GM18858 (cell line): ENCODE measurements at regions not wholly inside any gene's neighbourhood (a gene's known extent, or its start where the extent isn't known, plus 50 kb on each side); places are given as distances from the start of the nearest gene placed in this dataset.
"Not testable (repeated sequence)": the region's sequence is repeated elsewhere in the genome, so short reads cannot be mapped to it uniquely, and the experiment has no call there.

Experiments
- ATAC-seq: cut with Tn5 transposase; IDR thresholded peaks from one replicate; pipeline ENCODE4 v1.9.1; 2021; ENCODE audit not compliant: unreplicated experiment

GRCh38 chr12:89072294-89073026 lies 279.8 kb downstream of the DUSP6 start:
- no peak for ATAC-seq

- no peak for ATAC-seq
Measured at GRCh38 chr12:89070603-89071002, 281.7 kb downstream of the DUSP6 start.

GRCh38 chr12:89069431-89069830 lies 282.9 kb downstream of the DUSP6 start:
- no peak for ATAC-seq

DNA sequence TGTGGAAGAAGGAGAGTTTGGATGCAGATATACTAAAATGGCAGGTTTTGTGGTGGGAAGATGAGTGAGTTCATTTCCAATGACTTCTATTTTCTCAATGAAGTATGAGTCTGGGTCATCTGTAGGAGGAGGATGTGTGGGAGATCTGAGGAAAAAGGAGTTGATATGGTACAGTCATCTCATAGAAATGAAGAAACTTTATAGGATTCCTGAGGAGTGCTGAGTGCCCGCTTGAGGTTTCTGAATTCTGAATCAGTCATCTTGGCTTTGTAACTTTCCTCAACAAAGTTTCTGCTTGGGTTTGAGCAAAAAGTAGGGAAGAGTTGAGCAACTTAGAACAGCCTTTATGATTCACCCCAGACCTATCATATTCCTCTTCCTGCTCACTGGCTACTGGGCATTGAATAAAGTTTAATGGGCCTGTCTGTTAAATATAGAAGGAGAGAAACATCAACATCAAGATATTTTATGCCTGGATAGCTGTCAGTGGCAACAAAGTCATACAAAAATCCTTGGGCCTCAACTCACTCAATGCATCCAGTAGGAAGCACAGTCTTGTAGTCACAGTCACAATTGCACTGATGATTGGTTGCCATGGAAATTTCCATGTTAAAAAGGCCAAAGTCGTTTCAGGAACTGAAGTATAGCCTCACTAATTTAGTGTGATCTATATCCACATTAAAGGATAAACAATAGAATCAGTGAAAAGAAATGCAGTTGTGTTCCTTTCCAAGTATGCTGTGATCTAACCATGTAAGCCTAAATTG lies 284.7 kb downstream of the DUSP6 start:
- no peak for ATAC-seq

DNA sequence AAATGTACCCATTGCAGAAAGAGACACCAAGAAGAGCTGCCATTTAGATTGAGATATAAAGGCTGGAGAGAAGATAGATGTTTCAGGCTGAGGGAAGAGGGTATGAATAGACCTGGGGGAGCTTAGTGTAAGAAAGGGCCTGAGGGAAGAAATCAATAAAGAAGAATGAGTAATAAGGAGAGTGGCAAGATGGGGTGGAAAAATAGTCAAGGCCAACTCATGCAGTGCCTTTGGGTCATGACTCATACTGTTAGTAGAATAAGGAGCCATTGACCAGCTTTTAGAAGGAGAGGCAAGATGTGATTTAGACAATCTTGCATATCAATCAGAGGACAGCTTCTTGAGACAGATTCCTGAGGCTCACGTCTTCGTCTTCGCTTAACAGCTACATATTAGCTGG lies 287.5 kb downstream of the DUSP6 start:
- no peak for ATAC-seq

- ATAC-seq, result no peak
Measured at GRCh38 chr12:89064151-89064550, 288.1 kb downstream of the DUSP6 start.

DNA sequence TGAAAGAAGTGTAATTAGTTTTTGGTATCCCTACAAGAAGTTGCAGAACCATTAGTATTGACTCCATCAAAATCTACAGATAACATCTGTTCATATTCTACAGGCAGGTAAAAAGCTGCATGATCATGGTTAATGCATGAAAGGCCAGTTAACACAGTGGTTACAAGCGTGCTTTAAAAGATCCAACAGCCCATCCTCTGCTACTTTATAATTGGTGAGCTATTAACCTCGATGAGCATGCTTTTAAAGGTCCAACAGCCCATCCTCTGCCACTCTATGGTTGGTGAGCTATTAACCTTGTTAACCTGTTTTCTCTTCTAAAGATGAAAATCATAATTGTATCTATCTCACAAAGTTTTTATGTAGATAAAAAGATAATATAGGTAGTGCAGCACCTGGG lies 289.3 kb downstream of the DUSP6 start:
- ATAC-seq, result no peak

DNA sequence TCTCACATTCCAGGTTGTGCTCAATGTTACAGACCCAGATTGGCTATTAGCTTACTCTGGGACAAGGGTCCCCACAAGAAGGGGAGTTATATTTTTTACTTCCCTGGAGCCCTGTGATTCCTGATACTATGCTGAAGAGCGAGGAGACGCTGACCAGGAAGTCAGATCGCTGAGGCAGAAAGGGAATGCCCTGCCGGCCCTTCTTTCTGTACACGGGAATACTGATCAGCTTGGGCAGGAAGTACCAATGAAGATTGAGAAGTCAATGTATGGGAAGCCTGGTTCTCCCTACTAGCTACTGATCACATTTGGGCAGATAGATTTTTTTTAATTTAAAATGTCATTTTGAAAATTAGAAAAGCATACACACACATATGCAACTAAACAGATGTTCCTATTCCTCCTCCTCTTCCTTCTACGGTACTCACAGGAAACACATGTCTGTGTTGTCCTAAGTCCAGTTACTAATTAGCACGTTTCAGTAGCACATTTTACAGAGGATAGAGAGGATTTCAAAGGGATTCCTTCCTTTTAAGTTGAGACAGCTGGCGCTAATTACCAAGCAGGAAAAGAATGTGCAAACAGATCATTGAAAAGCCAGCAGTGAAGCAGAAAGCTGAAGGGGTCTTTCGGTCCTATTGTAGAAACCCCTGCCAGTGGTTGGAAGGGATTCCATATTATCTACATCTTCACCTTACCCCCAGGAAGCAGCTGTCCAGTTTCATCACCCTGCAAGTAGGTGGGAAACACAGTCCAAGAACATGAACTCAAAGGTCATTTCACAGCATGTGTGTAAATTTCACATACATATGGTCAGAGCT lies 292.4 kb downstream of the DUSP6 start:
- no peak for ATAC-seq

GRCh38 chr12:89059056-89059455 lies 293.2 kb downstream of the DUSP6 start:
- ATAC-seq, result no peak

DNA sequence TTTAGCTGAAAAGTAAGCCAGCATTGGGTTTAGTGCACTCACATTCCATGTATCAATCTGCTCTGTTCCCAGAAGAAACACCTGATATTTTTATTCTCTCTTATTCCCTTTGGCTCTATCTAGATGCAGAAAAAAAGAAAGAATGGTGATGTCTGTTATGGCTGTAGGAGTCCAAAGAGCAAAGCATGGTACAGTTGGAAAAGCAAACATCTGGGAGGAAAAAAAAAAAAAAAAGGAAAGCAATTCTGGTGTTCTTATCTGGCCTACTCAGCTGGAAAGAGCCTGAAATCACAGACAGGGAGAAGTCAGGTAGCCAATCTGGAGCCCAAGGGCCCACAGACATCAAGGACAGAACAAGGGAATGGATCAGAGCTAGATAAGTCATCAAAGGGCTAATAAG lies 293.9 kb downstream of the DUSP6 start:
- no peak for ATAC-seq

DNA sequence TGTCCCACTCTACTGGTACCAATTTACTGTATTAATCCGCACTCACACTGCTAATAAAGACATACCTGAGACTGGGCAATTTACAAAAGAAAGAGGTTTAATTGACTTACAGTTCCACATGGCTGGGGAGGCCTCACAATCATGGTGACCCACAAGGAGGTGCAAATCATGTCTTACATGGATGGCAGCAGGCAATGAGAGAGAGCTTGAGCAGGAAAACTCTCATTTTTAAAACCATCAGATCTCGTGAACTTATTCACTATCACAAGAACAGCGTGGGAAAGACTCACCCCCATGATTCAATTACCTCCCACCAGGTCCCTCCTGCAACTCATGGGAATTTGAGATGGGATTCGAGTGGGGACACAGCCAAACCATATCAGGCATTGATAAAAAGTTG lies 298.5 kb downstream of the DUSP6 start:
- ATAC-seq, result not testable (repeated sequence)

DNA sequence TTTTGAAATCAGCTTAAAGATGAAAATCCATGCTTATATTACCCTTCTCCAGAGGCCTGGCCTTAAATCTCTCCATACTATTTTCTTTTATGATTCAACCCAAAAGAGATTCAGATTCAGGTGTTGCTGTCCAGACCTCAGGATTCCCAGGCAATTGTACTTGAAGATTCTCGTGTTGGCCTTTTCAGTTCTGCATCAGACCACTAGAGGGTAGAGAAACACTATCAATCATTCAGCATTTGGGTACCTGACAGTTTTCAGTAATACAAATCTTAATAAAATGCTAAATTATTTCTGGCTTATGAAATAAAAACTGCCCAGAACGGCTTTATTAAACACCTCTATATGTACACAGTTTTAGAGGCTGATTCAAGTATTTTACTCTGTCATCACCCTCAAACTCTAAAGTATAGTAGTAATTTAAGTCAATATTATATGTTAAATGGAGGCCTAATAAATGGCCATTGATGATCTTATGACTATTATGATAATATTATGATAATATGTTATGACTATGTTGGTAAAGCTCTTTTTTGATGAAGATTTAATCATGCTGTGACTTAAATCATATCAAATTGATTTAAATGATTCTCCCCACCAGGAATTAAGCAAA lies 301.1 kb downstream of the DUSP6 start:
- peak; percentile 83 for ATAC-seq

- no peak for ATAC-seq
Measured at GRCh38 chr12:89047856-89048418, 304.4 kb downstream of the DUSP6 start.

GRCh38 chr12:89041078-89041477 lies 311.2 kb downstream of the DUSP6 start:
- no peak for ATAC-seq

DNA sequence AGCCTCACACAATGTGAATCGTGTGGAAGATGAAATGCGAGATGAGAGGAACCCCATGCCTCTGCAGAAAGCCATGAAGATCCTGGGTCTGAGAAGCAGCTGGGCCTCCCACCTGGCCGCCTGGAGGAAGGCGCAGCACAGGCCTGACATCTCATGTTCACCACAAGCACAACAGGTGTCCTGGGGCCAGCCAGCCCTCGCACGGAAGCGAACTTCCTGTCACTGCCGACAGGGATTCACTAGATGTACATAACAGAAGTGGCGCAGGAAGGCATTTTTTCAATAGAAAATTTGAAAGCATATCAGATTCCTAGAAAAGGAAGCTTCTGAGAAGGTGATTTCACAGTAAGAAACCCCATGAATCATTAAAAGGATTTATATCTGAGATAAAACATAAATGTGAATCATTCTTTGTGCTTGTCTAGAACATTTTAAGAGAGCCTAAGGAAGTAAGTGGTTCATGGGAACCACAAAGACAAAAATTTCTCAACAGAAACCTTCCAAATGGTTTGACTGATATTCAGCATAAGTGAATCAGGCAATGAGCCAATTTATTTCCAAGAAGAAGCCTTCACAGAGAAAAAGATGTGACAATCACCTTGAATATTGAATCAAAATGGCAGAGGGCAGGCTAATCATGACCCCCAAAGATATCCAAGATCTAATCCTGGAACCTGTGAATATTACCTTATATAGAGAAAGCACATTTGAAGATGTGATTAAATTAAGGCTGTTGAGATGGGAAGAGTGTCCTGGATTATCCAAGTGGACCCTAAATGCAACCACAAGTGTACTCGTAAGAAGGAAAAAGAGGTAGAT lies 311.9 kb downstream of the DUSP6 start:
- ATAC-seq, result peak; percentile 96

DNA sequence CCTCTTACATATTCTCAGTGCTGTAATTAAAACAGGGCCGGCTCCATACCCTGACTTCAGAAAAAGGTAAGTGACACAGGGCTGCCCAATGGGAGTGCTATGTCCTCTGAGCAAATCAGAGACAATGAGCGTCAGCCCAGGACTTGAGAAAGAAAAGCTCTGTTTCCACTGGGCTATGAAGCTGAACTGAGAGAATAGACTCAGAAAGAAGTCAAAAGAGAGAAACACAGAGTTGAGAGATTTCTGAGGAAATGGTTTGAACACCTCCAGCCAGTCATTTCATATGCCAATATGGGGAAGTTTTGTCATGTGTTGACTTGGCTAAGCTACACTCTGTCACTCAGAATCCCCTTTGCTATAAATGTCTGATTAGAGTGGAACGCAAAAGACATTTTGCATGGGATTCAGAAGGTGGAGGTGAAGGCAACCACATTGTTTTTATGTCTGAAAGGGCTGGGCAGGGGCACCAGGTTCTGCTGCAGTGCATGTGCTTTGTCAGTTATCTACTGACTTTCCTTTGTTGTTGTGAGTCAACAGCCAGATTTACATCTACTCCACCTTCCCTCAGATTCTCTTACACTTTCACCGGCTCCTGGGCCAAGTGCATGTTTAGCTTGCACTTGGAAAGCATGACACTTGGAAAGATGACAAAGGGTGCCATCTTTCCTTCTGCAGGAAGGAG lies 313.3 kb downstream of the DUSP6 start:
- peak; percentile 36 for ATAC-seq

- ATAC-seq, result no peak
Measured at GRCh38 chr12:89033062-89033461, 319.2 kb downstream of the DUSP6 start.

DNA sequence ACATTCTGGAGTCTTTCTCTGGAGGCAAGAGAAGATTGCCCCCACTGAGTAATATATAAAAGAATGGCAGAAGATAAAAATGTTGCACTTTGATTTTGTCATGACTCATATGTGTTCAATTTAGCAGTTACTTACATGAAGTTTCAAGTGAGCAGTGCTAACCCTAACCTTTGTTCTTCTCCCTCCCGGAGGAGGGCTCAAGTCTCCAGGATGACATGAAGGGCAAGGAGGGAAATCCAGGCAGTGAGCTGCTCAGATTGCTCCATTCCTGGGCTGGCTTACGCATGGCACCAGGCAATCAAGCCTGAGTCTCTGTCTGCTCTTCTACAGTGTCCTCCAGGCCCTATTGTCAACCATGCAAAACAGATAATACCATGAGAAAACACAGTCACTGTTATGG lies 322.3 kb downstream of the DUSP6 start:
- no peak for ATAC-seq

GRCh38 chr12:89024580-89024979 lies 327.7 kb downstream of the DUSP6 start:
- no peak for ATAC-seq

DNA sequence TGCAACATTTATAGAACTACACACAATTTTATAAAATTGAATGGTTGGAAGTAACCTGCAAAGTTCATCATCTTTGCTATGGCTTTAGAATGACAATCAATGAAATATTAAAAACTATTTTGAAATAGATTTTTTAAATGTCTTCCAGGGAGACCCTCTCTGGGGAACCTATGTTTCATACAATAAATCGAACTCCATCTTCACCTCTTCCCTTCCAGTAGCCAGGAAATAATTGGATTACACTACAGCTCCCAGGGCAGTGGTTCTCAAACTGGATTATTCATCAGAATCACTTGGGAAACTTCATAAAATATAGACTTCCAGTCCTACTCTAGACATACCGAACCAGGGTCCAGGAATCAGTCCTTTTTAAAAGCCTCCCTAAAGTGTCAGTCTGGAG lies 328.4 kb downstream of the DUSP6 start:
- no peak for ATAC-seq
